Parathyroid adenoma (tissue), 2 donors: ENCODE measurements at regions not wholly inside any gene's neighbourhood (a gene's known extent, or its start where the extent isn't known, plus 50 kb on each side); places are given as distances from the start of the nearest gene placed in this dataset.
A peak's percentile ranks its signal among the peaks of the same experiment; 100 is the strongest.

Source experiments
- H2AFZ ChIP-seq: fragments of 300-600 bp; sonication (generic); one replicate; pipeline ENCODE4 v1.7.0; 2017; ENCODE audit warnings: antibody characterized with exemption, mild to moderate bottlenecking
- H3K27ac ChIP-seq: fragments of 300-600 bp; sonication (generic); one replicate; pipeline ENCODE4 v1.7.0; 2017
- H3K27me3 ChIP-seq: fragments of 300-600 bp; sonication (generic); one replicate; pipeline ENCODE4 v1.7.0; 2017; ENCODE audit warnings: low read length; ENCODE audit not compliant: control insufficient read depth, insufficient read depth
- H3K36me3 ChIP-seq: fragments of 300-600 bp; sonication (generic); one replicate; pipeline ENCODE4 v1.7.0; 2017; ENCODE audit warnings: low read length; ENCODE audit not compliant: control insufficient read depth, insufficient read depth
- H3K4me1 ChIP-seq: fragments of 300-600 bp; sonication (generic); one replicate; pipeline ENCODE4 v1.7.0; 2017; ENCODE audit warnings: control low read depth
- H3K4me2 ChIP-seq: fragments of 300-600 bp; sonication (generic); one replicate; pipeline ENCODE4 v1.7.0; 2017; ENCODE audit warnings: low read length
- H3K4me3 ChIP-seq: fragments of 300-600 bp; sonication (generic); one replicate; pipeline ENCODE4 v1.7.0; 2017; ENCODE audit warnings: low read depth, low read length
- H3K79me2 ChIP-seq: fragments of 300-600 bp; sonication (generic); one replicate; pipeline ENCODE4 v1.7.0; 2017; ENCODE audit warnings: control low read depth
- H3K9ac ChIP-seq: fragments of 300-600 bp; sonication (generic); one replicate; pipeline ENCODE4 v1.7.0; 2017; ENCODE audit warnings: mild to moderate bottlenecking
- H3K9me3 ChIP-seq: fragments of 300-600 bp; sonication (generic); one replicate; pipeline ENCODE4 v1.7.0; 2017; ENCODE audit warnings: low read length; ENCODE audit not compliant: control insufficient read depth
- CTCF ChIP-seq: fragments of 300-600 bp; sonication (generic); IDR thresholded peaks from one replicate; pipeline ENCODE4 v1.7.0; 2017; ENCODE audit warnings: antibody characterized with exemption, mild to moderate bottlenecking
- donor health status: primary hyperparathyroidism.

GRCh38 chr1:193348091-193348768 is 161.8 kb upstream of the B3GALT2 start:
- Histone ChIP-seq H3K4me2 (peak overlapping the region; percentile 9), H2AFZ (peak overlapping the region; percentile 68), H3K27me3 (no peaks in the 10 kb centered on the region), H3K36me3 (no peaks in the 10 kb centered on the region), H3K9me3 (no peaks in the 10 kb centered on the region), H3K4me3 (peak overlapping the region; percentile 4), H3K4me1 (no peaks in the 10 kb centered on the region), H3K27ac (peak overlapping the region; percentile 57), H3K9ac (no peak overlapping the region), H3K79me2 (no peaks in the 10 kb centered on the region)
- no peak for TF ChIP-seq CTCF

GRCh38 chr1:193346085-193346484 is 159.7 kb upstream of the B3GALT2 start:
- Histone ChIP-seq H3K4me1 (no peaks in the 10 kb centered on the region), H3K27ac (no peak overlapping the region), H3K4me2 (peak overlapping the region; percentile 16), H3K9ac (no peak overlapping the region), H2AFZ (no peak overlapping the region), H3K27me3 (no peaks in the 10 kb centered on the region), H3K4me3 (no peak overlapping the region), H3K79me2 (no peaks in the 10 kb centered on the region), H3K36me3 (no peaks in the 10 kb centered on the region), H3K9me3 (no peaks in the 10 kb centered on the region)
- no peak for TF ChIP-seq CTCF

- H3K27me3 ChIP-seq: no peaks in the 10 kb centered on the region
- no peak for TF ChIP-seq CTCF
- H3K4me3 ChIP-seq: no peak overlapping the region
- no peaks in the 10 kb centered on the region for H3K79me2 ChIP-seq
- H3K9ac ChIP-seq: no peak overlapping the region
- no peaks in the 10 kb centered on the region for H3K4me1 ChIP-seq
- no peak overlapping the region for H3K27ac ChIP-seq
- H3K4me2 ChIP-seq: no peak overlapping the region
- no peaks in the 10 kb centered on the region for H3K9me3 ChIP-seq
- no peaks in the 10 kb centered on the region for H3K36me3 ChIP-seq
- H2AFZ ChIP-seq: no peak overlapping the region
Observed at GRCh38 chr1:193342811-193343210, 156.4 kb upstream of the B3GALT2 start.

- Histone ChIP-seq H3K4me1 (no peaks in the 10 kb centered on the region), H2AFZ (no peak overlapping the region), H3K9me3 (no peaks in the 10 kb centered on the region), H3K27me3 (no peaks in the 10 kb centered on the region), H3K4me3 (no peak overlapping the region), H3K79me2 (no peaks in the 10 kb centered on the region), H3K36me3 (no peaks in the 10 kb centered on the region), H3K27ac (no peak overlapping the region), H3K9ac (no peak overlapping the region), H3K4me2 (no peak overlapping the region)
- no peak for TF ChIP-seq CTCF
Observed at GRCh38 chr1:193340331-193340730, 153.9 kb upstream of the B3GALT2 start.

GRCh38 chr1:193339401-193339800 is 153.0 kb upstream of the B3GALT2 start:
- H3K36me3 ChIP-seq: no peaks in the 10 kb centered on the region
- no peaks in the 10 kb centered on the region for H3K27me3 ChIP-seq
- no peak overlapping the region for H2AFZ ChIP-seq
- no peaks in the 10 kb centered on the region for H3K9me3 ChIP-seq
- H3K4me2 ChIP-seq: no peak overlapping the region
- H3K27ac ChIP-seq: no peak overlapping the region
- no peaks in the 10 kb centered on the region for H3K79me2 ChIP-seq
- no peak for TF ChIP-seq CTCF
- H3K4me3 ChIP-seq: no peak overlapping the region
- H3K9ac ChIP-seq: no peak overlapping the region
- H3K4me1 ChIP-seq: no peaks in the 10 kb centered on the region
